Keratinocyte (primary cell): ENCODE measurements at regions not wholly inside any gene's neighbourhood (a gene's known extent, or its start where the extent isn't known, plus 50 kb on each side); places are given as distances from the start of the nearest gene placed in this dataset.

Experiments
- DNase-seq: peaks from one replicate; pipeline ENCODE4 v3.0.0-alpha.2; 2011; ENCODE audit warnings: low read depth, missing footprints, low spot score
- FAIRE-seq: peaks from 2 replicates; lab custom pipeline; 2011; peaks lifted over from hg19 to GRCh38; lab: Jason Lieb, UNC
- H2AFZ ChIP-seq: 2 replicates; pipeline ENCODE4 v1.6.0; 2012; ENCODE audit warnings: low read length, control low read depth, inconsistent platforms; ENCODE audit not compliant: control insufficient read depth
- H3K27ac ChIP-seq: 2 replicates; pipeline ENCODE4 v1.5.1; 2011; ENCODE audit warnings: low read length; ENCODE audit not compliant: control insufficient read depth, insufficient read depth
- H3K27me3 ChIP-seq: 3 replicates; pipeline ENCODE4 v1.6.0; 2011; ENCODE audit warnings: low read length; ENCODE audit not compliant: control insufficient read depth, insufficient read depth; ENCODE audit errors: extremely low read depth
- H3K36me3 ChIP-seq, 2 experiments: 2 replicates in 1 of 2; 3 replicates in 1 of 2; pipeline ENCODE4 v1.5.1; 2011; ENCODE audit warnings: low read length in 2 of 2, mild to moderate bottlenecking in 1 of 2; ENCODE audit not compliant: control insufficient read depth in 2 of 2, insufficient read depth in 2 of 2; ENCODE audit errors: extremely low read depth in 1 of 2
- H3K4me1 ChIP-seq: 3 replicates; pipeline ENCODE4 v1.5.1; 2011; ENCODE audit warnings: low read length; ENCODE audit not compliant: control insufficient read depth, insufficient read depth; ENCODE audit errors: extremely low read depth
- H3K4me2 ChIP-seq: 3 replicates; pipeline ENCODE4 v1.6.0; 2011; ENCODE audit warnings: low read depth, low read length; ENCODE audit not compliant: control insufficient read depth, insufficient read depth; ENCODE audit errors: extremely low read depth
- H3K4me3 ChIP-seq, 3 experiments: fragments of 200-600 bp in 1 of 3; sonication (generic) in 1 of 3; 2 replicates in 2 of 3; 3 replicates in 1 of 3; pipeline ENCODE4 v1.5.1; 2011 to 2016; ENCODE audit warnings: low read length in 3 of 3, mild to moderate bottlenecking in 3 of 3, control low read depth in 2 of 3, inconsistent platforms in 1 of 3, low read depth in 1 of 3, mixed read lengths in 1 of 3, mixed run types in 1 of 3, moderate library complexity in 1 of 3; ENCODE audit not compliant: control insufficient read depth in 2 of 3, insufficient read depth in 2 of 3; ENCODE audit errors: extremely low read depth in 1 of 3
- H3K79me2 ChIP-seq: 2 replicates; pipeline ENCODE4 v1.6.0; 2012; ENCODE audit warnings: low read length; ENCODE audit not compliant: control insufficient read depth, insufficient read depth
- H3K9ac ChIP-seq: 3 replicates; pipeline ENCODE4 v1.6.0; 2011; ENCODE audit warnings: low read length; ENCODE audit not compliant: control insufficient read depth, insufficient read depth; ENCODE audit errors: extremely low read depth
- H3K9me1 ChIP-seq: 3 replicates; pipeline ENCODE4 v1.6.0; 2011; ENCODE audit warnings: low read length; ENCODE audit not compliant: control insufficient read depth, insufficient read depth; ENCODE audit errors: extremely low read depth
- H3K9me3 ChIP-seq: 2 replicates; pipeline ENCODE4 v1.5.1; 2012; ENCODE audit warnings: low read depth, low read length; ENCODE audit not compliant: control insufficient read depth
- H4K20me1 ChIP-seq: 3 replicates; pipeline ENCODE4 v1.6.0; 2011; ENCODE audit warnings: low read length; ENCODE audit not compliant: control insufficient read depth, insufficient read depth; ENCODE audit errors: extremely low read depth
- CTCF ChIP-seq, 3 experiments: IDR thresholded peaks in 1 of 3; conservative IDR thresholded peaks in 1 of 3; optimal IDR thresholded peaks in 1 of 3; 2 replicates in 2 of 3; 3 replicates in 1 of 3; pipeline versions ENCODE3 to v1.5.1; 2011; ENCODE audit warnings: low read length in 3 of 3, mild to moderate bottlenecking in 3 of 3, moderate library complexity in 2 of 3, control low read depth in 1 of 3, inconsistent platforms in 1 of 3; ENCODE audit not compliant: insufficient read depth in 2 of 3; ENCODE audit errors: extremely low read depth in 1 of 3
- EZH2 ChIP-seq: IDR thresholded peaks from one replicate; pipeline ENCODE4 v1.6.1; 2012; ENCODE audit warnings: inconsistent platforms, mild to moderate bottlenecking, low read length, moderate library complexity
- dilution Hi-C: fragments of 300-500 bp; cut with MboI; formaldehyde crosslinking; loops from one replicate; pipeline ENCODE4 v1.7.0; 2020; ENCODE audit warnings: low sequenced_read_pairs; ENCODE audit not compliant: extremely low pct_ligation_motif_present

GRCh38 chr6:23985015-23985414 is 141.0 kb upstream of the NRSN1 start:
- Histone ChIP-seq H3K36me3 (no peaks in the 10 kb centered on the region), H3K79me2 (no peaks in the 10 kb centered on the region), H3K4me2 (no peak overlapping the region), H3K9me1 (no peaks in the 10 kb centered on the region), H3K4me1 (no peaks in the 10 kb centered on the region), H3K27me3 (no peaks in the 10 kb centered on the region), H2AFZ (no peak overlapping the region), H3K27ac (no peak overlapping the region), H3K9ac (no peak overlapping the region), H3K9me3 (no peaks in the 10 kb centered on the region), H3K4me3 (no peak overlapping the region), H4K20me1 (no peaks in the 10 kb centered on the region)
- dilution Hi-C loops, result no loop called here
- TF ChIP-seq CTCF (optimal IDR thresholded peaks at IDR 0.05 in 1 of 3, IDR thresholded peaks at IDR 0.05 in 1 of 3, conservative IDR thresholded peaks at IDR 0.05 in 1 of 3; ENCODE audit: extremely low read depth in 1 of 3, insufficient read depth in 2 of 3, low read length in 3 of 3), result no peak
- TF ChIP-seq EZH2, result no peak
- DNase-seq (no peak), FAIRE-seq (no peak)

- H3K36me3 ChIP-seq, result no peaks in the 10 kb centered on the region
- dilution Hi-C loops, result no loop called here
- DNase-seq (no peak), FAIRE-seq (no peak)
- H3K4me3 ChIP-seq, result no peak overlapping the region
- no peak overlapping the region for H3K9ac ChIP-seq
- no peak for TF ChIP-seq EZH2
- TF ChIP-seq CTCF (optimal IDR thresholded peaks at IDR 0.05 in 1 of 3, IDR thresholded peaks at IDR 0.05 in 1 of 3, conservative IDR thresholded peaks at IDR 0.05 in 1 of 3; ENCODE audit: extremely low read depth in 1 of 3, insufficient read depth in 2 of 3, low read length in 3 of 3), result no peak
- H3K79me2 ChIP-seq, result no peaks in the 10 kb centered on the region
- no peak overlapping the region for H2AFZ ChIP-seq
- H3K4me1 ChIP-seq, result no peaks in the 10 kb centered on the region
- no peaks in the 10 kb centered on the region for H3K9me3 ChIP-seq
- H3K9me1 ChIP-seq, result no peaks in the 10 kb centered on the region
- H3K27me3 ChIP-seq, result no peaks in the 10 kb centered on the region
- H4K20me1 ChIP-seq, result no peaks in the 10 kb centered on the region
- H3K27ac ChIP-seq, result no peak overlapping the region
- H3K4me2 ChIP-seq, result no peak overlapping the region
Measured at GRCh38 chr6:23989885-23990533, 136.0 kb upstream of the NRSN1 start.
